COLO668 (cell line): ENCODE measurements at regions not wholly inside any gene's neighbourhood (a gene's known extent, or its start where the extent isn't known, plus 50 kb on each side); places are given as distances from the start of the nearest gene placed in this dataset.

Source experiments
- DNase-seq: peaks from one replicate; lab custom pipeline; 2025; ENCODE audit not compliant: unreplicated experiment; lab: John Stamatoyannopoulos, UW

- DNase-seq = no peak
Observed at GRCh38 chr17:72206376-72206775, 85.6 kb downstream of the SOX9 start.

GRCh38 chr17:72208832-72209231 is 88.0 kb downstream of the SOX9 start:
- DNase-seq = no peak

- DNase-seq = no peak
Observed at GRCh38 chr17:72212041-72212440, 91.2 kb downstream of the SOX9 start.

- DNase-seq = no peak
Observed at GRCh38 chr17:72215490-72215889, 94.7 kb downstream of the SOX9 start.

- DNase-seq = no peak
Observed at GRCh38 chr17:72215928-72216327, 95.1 kb downstream of the SOX9 start.

- DNase-seq = no peak
Observed at GRCh38 chr17:72219137-72219823, 98.5 kb downstream of the SOX9 start.

- no peak for DNase-seq
Observed at GRCh38 chr17:72219824-72220493, 99.1 kb downstream of the SOX9 start.

- no peak for DNase-seq
Observed at GRCh38 chr17:72222661-72223380, 102.0 kb downstream of the SOX9 start.

GRCh38 chr17:72223866-72224291 is 103.1 kb downstream of the SOX9 start:
- no peak for DNase-seq

GRCh38 chr17:72226322-72226721 is 105.5 kb downstream of the SOX9 start:
- no peak for DNase-seq

- DNase-seq = no peak
Observed at GRCh38 chr17:72233986-72234385, 113.2 kb downstream of the SOX9 start.

GRCh38 chr17:72234985-72235384 is 114.2 kb downstream of the SOX9 start:
- DNase-seq = no peak

GRCh38 chr17:72236980-72237633 is 116.3 kb downstream of the SOX9 start:
- DNase-seq = no peak

GRCh38 chr17:72238157-72238673 is 117.4 kb downstream of the SOX9 start:
- DNase-seq = no peak

GRCh38 chr17:72239548-72239947 is 118.7 kb downstream of the SOX9 start:
- no peak for DNase-seq

- DNase-seq = no peak
Observed at GRCh38 chr17:72240333-72240732, 119.5 kb downstream of the SOX9 start.

GRCh38 chr17:72244494-72244893 is 123.7 kb downstream of the SOX9 start:
- no peak for DNase-seq

- no peak for DNase-seq
Observed at GRCh38 chr17:72244956-72245355, 124.1 kb downstream of the SOX9 start.

GRCh38 chr17:72249441-72249840 is 128.6 kb downstream of the SOX9 start:
- DNase-seq = no peak

- no peak for DNase-seq
Observed at GRCh38 chr17:72250206-72250605, 129.4 kb downstream of the SOX9 start.

- no peak for DNase-seq
Observed at GRCh38 chr17:72253597-72253996, 132.8 kb downstream of the SOX9 start.
